Endothelial cell of umbilical vein (primary cell): ENCODE measurements at regions not wholly inside any gene's neighbourhood (a gene's known extent, or its start where the extent isn't known, plus 50 kb on each side); places are given as distances from the start of the nearest gene placed in this dataset.
"Not testable (repeated sequence)": the region's sequence is repeated elsewhere in the genome, so short reads cannot be mapped to it uniquely, and the experiment has no call there.

Source experiments
- CTCF ChIP-seq, 2 donors: IDR thresholded peaks; 1 replicate in 1 of 2; 2 replicates in 1 of 2; pipeline ENCODE4 v1.5.1; 2011; ENCODE audit warnings: low read length in 2 of 2, mild to moderate bottlenecking in 2 of 2, moderate library complexity in 2 of 2, control low read depth in 1 of 2, inconsistent platforms in 1 of 2, low read depth in 1 of 2; ENCODE audit not compliant: insufficient read depth in 1 of 2; ENCODE audit errors: extremely low read depth in 1 of 2
- EZH2 ChIP-seq: IDR thresholded peaks from 2 replicates; pipeline ENCODE4 v1.6.1; 2012; ENCODE audit warnings: borderline replicate concordance, low read depth, mild to moderate bottlenecking, moderate library complexity, low read length, inconsistent platforms; ENCODE audit not compliant: severe bottlenecking
- MAX ChIP-seq: IDR thresholded peaks from 2 replicates; pipeline ENCODE4 v1.6.1; 2011; ENCODE audit not compliant: insufficient read depth, insufficient read length
- MYC ChIP-seq: IDR thresholded peaks from one replicate; pipeline ENCODE4 v1.6.1; 2011; ENCODE audit warnings: mild to moderate bottlenecking, low read depth, low read length
- POLR2A ChIP-seq: IDR thresholded peaks from 2 replicates; pipeline ENCODE4 v1.6.1; 2012; ENCODE audit warnings: low read depth, mild to moderate bottlenecking, control low read depth, low read length

- TF ChIP-seq CTCF (IDR thresholded peaks at IDR 0.05; ENCODE audit: extremely low read depth in 1 of 2, insufficient read depth in 1 of 2, low read depth in 1 of 2, low read length in 2 of 2); POLR2A; EZH2; MAX; MYC: not testable (repeated sequence)
Observed at GRCh38 chr16:73943184-73943583, 353.4 kb upstream of the PSMD7 start.
